ENCODE measurements at regions not wholly inside any gene's neighbourhood (a gene's known extent, or its start where the extent isn't known, plus 50 kb on each side); places are given as distances from the start of the nearest gene placed in this dataset.

- Histone ChIP-seq H4K20me1 (ENCODE audit: insufficient read depth) (no peaks in the 10 kb centered on the region), H3K9ac (no peak overlapping the region), H3K27ac (no peak overlapping the region), H3K4me3 (IDR thresholded peaks at IDR 0.05; ENCODE audit: insufficient read depth, low read depth, low read length) (no peak overlapping the region), H3K36me3 (ENCODE audit: insufficient read depth) (no peaks in the 10 kb centered on the region), H3K4me2 (no peak overlapping the region), H3K79me2 (ENCODE audit: insufficient read depth, low read depth) (no peaks in the 10 kb centered on the region), H3K27me3 (ENCODE audit: insufficient read depth, low read depth) (no peaks in the 10 kb centered on the region), H2AFZ (ENCODE audit: low read depth) (no peak overlapping the region), H3K4me1 (ENCODE audit: low read depth, poor library complexity, severe bottlenecking) (no peaks in the 10 kb centered on the region)
- no peak for TF ChIP-seq CTCF (conservative IDR thresholded peaks at IDR 0.05; ENCODE audit: low read depth, low read length)
Measured at GRCh38 chr18:41038071-41038470, 917.0 kb upstream of the PIK3C3 start.

DNA sequence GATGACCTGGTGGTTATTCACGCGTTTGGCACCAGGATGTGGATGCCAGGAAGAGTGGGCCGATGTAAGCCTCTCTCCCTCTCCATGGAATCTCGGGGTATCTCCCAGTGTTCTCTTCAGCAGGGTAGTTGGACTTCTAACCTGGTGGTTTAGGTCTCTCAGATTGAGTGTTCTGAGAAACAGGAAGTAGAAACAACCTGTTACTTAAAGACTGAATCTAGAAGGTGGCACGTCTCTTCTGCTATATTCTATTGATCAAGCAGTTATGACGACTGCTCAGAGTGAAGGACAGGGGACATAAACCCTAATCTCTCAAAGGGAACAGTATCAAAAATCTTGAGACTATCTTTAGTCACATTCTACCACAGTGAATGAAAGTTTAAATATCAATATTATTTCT, 918.7 kb upstream of the PIK3C3 start:
- Histone ChIP-seq H3K27me3 (ENCODE audit: insufficient read depth, low read depth) (no peaks in the 10 kb centered on the region), H3K27ac (no peak overlapping the region), H2AFZ (ENCODE audit: low read depth) (no peak overlapping the region), H3K79me2 (ENCODE audit: insufficient read depth, low read depth) (no peaks in the 10 kb centered on the region), H3K4me1 (ENCODE audit: low read depth, poor library complexity, severe bottlenecking) (no peaks in the 10 kb centered on the region), H3K4me2 (no peak overlapping the region), H3K36me3 (ENCODE audit: insufficient read depth) (no peaks in the 10 kb centered on the region), H3K9ac (no peak overlapping the region), H4K20me1 (ENCODE audit: insufficient read depth) (no peaks in the 10 kb centered on the region), H3K4me3 (IDR thresholded peaks at IDR 0.05; ENCODE audit: insufficient read depth, low read depth, low read length) (no peak overlapping the region)
- no peak for TF ChIP-seq CTCF (conservative IDR thresholded peaks at IDR 0.05; ENCODE audit: low read depth, low read length)

GRCh38 chr18:41034413-41034812, 920.6 kb upstream of the PIK3C3 start:
- Histone ChIP-seq H3K27me3 (ENCODE audit: insufficient read depth, low read depth) (no peaks in the 10 kb centered on the region), H2AFZ (ENCODE audit: low read depth) (no peak overlapping the region), H4K20me1 (ENCODE audit: insufficient read depth) (no peaks in the 10 kb centered on the region), H3K4me1 (ENCODE audit: low read depth, poor library complexity, severe bottlenecking) (no peaks in the 10 kb centered on the region), H3K4me3 (IDR thresholded peaks at IDR 0.05; ENCODE audit: insufficient read depth, low read depth, low read length) (no peak overlapping the region), H3K27ac (no peak overlapping the region), H3K9ac (no peak overlapping the region), H3K36me3 (ENCODE audit: insufficient read depth) (no peaks in the 10 kb centered on the region), H3K79me2 (ENCODE audit: insufficient read depth, low read depth) (no peaks in the 10 kb centered on the region), H3K4me2 (no peak overlapping the region)
- no peak for TF ChIP-seq CTCF (conservative IDR thresholded peaks at IDR 0.05; ENCODE audit: low read depth, low read length)

- H3K4me1 ChIP-seq (ENCODE audit: low read depth, poor library complexity, severe bottlenecking) = peaks cover 8% of the 10 kb centered on the region
- H3K36me3 ChIP-seq (ENCODE audit: insufficient read depth) = no peaks in the 10 kb centered on the region
- H3K27me3 ChIP-seq (ENCODE audit: insufficient read depth, low read depth) = no peaks in the 10 kb centered on the region
- H3K4me2 ChIP-seq = no peak overlapping the region
- no peaks in the 10 kb centered on the region for H4K20me1 ChIP-seq (ENCODE audit: insufficient read depth)
- H3K4me3 ChIP-seq (IDR thresholded peaks at IDR 0.05; ENCODE audit: insufficient read depth, low read depth, low read length) = no peak overlapping the region
- H3K27ac ChIP-seq = no peak overlapping the region
- TF ChIP-seq CTCF (conservative IDR thresholded peaks at IDR 0.05; ENCODE audit: low read depth, low read length) = no peak
- no peak overlapping the region for H3K9ac ChIP-seq
- H2AFZ ChIP-seq (ENCODE audit: low read depth) = no peak overlapping the region
- no peaks in the 10 kb centered on the region for H3K79me2 ChIP-seq (ENCODE audit: insufficient read depth, low read depth)
Measured at GRCh38 chr18:41025666-41026065, 929.4 kb upstream of the PIK3C3 start.

- Histone ChIP-seq H3K27ac (no peak overlapping the region), H2AFZ (ENCODE audit: low read depth) (no peak overlapping the region), H3K79me2 (ENCODE audit: insufficient read depth, low read depth) (no peaks in the 10 kb centered on the region), H3K9ac (no peak overlapping the region), H3K4me3 (IDR thresholded peaks at IDR 0.05; ENCODE audit: insufficient read depth, low read depth, low read length) (no peak overlapping the region), H3K36me3 (ENCODE audit: insufficient read depth) (no peaks in the 10 kb centered on the region), H3K4me1 (ENCODE audit: low read depth, poor library complexity, severe bottlenecking) (peaks cover 10% of the 10 kb centered on the region), H3K27me3 (ENCODE audit: insufficient read depth, low read depth) (no peaks in the 10 kb centered on the region), H3K4me2 (no peak overlapping the region), H4K20me1 (ENCODE audit: insufficient read depth) (no peaks in the 10 kb centered on the region)
- TF ChIP-seq CTCF (conservative IDR thresholded peaks at IDR 0.05; ENCODE audit: low read depth, low read length) = no peak
Measured at GRCh38 chr18:41024792-41025191, 930.2 kb upstream of the PIK3C3 start.
